Body of pancreas (tissue), 4 donors: ENCODE measurements at regions not wholly inside any gene's neighbourhood (a gene's known extent, or its start where the extent isn't known, plus 50 kb on each side); places are given as distances from the start of the nearest gene placed in this dataset.

ENCODE experiments used
- ATAC-seq: fragments of 150-250 bp; one replicate; pipeline ENCODE4 v1.9.1; 2016
- DNase-seq, 4 donors: peaks; one replicate each; pipeline ENCODE4 v3.0.0-alpha.2; 2019
- H3K27ac ChIP-seq, 4 donors: fragments of 200-600 bp; sonication (generic); 1 replicate in 3 of 4; 2 replicates in 1 of 4; pipeline versions ENCODE4 v1.5.1 to v1.6.1; 2016 to 2019; ENCODE audit warnings: mild to moderate bottlenecking in 1 of 4, mixed read lengths in 1 of 4, moderate library complexity in 1 of 4
- H3K27me3 ChIP-seq, 2 donors: fragments of 200-600 bp; sonication (generic); one replicate each; pipeline ENCODE4 v1.6.0; 2016; ENCODE audit warnings: mild to moderate bottlenecking in 1 of 2
- H3K36me3 ChIP-seq, 2 donors: fragments of 200-600 bp; sonication (generic); replicated peaks in 1 of 2; 2 replicates each; pipeline ENCODE4 v1.5.1; 2016; ENCODE audit warnings: low read depth in 2 of 2; ENCODE audit not compliant: insufficient read depth in 1 of 2
- H3K4me1 ChIP-seq: fragments of 200-600 bp; sonication (generic); one replicate; pipeline ENCODE4 v1.6.0; 2016
- H3K4me3 ChIP-seq, 2 donors: fragments of 200-600 bp; sonication (generic); 1 replicate in 1 of 2; 2 replicates in 1 of 2; pipeline ENCODE4 v1.5.1; 2016 to 2019
- H3K9me3 ChIP-seq, 3 donors: fragments of 200-600 bp; sonication (generic); 1 replicate in 2 of 3; 2 replicates in 1 of 3; pipeline ENCODE4 v1.5.1; 2016
- CTCF ChIP-seq, 7 experiments: fragments of 450-650 bp in 4 of 7; fragments of 200-600 bp in 3 of 7; sonication (generic) in 3 of 7; IDR thresholded peaks; one replicate each; pipeline ENCODE4 v1.5.1; 2016 to 2019; ENCODE audit warnings: antibody characterized with exemption in 7 of 7
- POLR2A ChIP-seq, 3 donors: fragments of 450-650 bp; IDR thresholded peaks; one replicate each; pipeline ENCODE4 v1.6.1; 2016; ENCODE audit warnings: antibody characterized with exemption in 3 of 3, mild to moderate bottlenecking in 2 of 3
- WGBS, 2 donors: methylation state at CpG; one replicate each; pipeline ENCODE4 v1.1.5; 2017; 5-methylcytosine and 5-hydroxymethylcytosine counted together
- intact Hi-C: fragments of 100-400 bp; cut with DNase I; formaldehyde crosslinking; loops from one replicate; pipeline ENCODE4 v1.15.1; 2023

- 51 to 54% methylated on average over 5 of the region's 5 CpGs for WGBS, 2 donors
- H3K27me3 ChIP-seq, result no peaks in the 10 kb centered on the region
- no peaks in the 10 kb centered on the region for H3K9me3 ChIP-seq
- no peak for ATAC-seq
- H3K4me1 ChIP-seq, result no peaks in the 10 kb centered on the region
- intact Hi-C loops, result no loop called here
- H3K4me3 ChIP-seq, result no peak overlapping the region
- no peak overlapping the region for H3K27ac ChIP-seq
- TF ChIP-seq CTCF (IDR thresholded peaks at IDR 0.05) (no peak), POLR2A (IDR thresholded peaks at IDR 0.05) (no peak)
- no peaks in the 10 kb centered on the region for H3K36me3 ChIP-seq
- no peak for DNase-seq
Measured at GRCh38 chr22:47654922-47655491, 892.6 kb downstream of the TBC1D22A start.

- TF ChIP-seq CTCF (IDR thresholded peaks at IDR 0.05) (no peak), POLR2A (IDR thresholded peaks at IDR 0.05) (no peak)
- Histone ChIP-seq H3K27ac (no peak overlapping the region), H3K9me3 (no peaks in the 10 kb centered on the region), H3K4me1 (no peaks in the 10 kb centered on the region), H3K36me3 (no peaks in the 10 kb centered on the region), H3K27me3 (no peaks in the 10 kb centered on the region), H3K4me3 (no peak overlapping the region)
- WGBS, 2 donors, result 56 to 74% methylated on average over 3 of the region's 3 CpGs
- DNase-seq (no peak), ATAC-seq (no peak)
- intact Hi-C loops, result no loop called here
Measured at GRCh38 chr22:47653921-47654320, 891.5 kb downstream of the TBC1D22A start.

GRCh38 chr22:47651216-47651987 is 889.0 kb downstream of the TBC1D22A start:
- WGBS, 2 donors, result 54 to 58% methylated on average over 6 of the region's 6 CpGs
- no peak for TF ChIP-seq CTCF (IDR thresholded peaks at IDR 0.05)
- TF ChIP-seq POLR2A (IDR thresholded peaks at IDR 0.05), result no peak
- H3K36me3 ChIP-seq, result no peaks in the 10 kb centered on the region
- H3K27ac ChIP-seq, result no peak overlapping the region
- intact Hi-C loops, result no loop called here
- H3K27me3 ChIP-seq, result no peaks in the 10 kb centered on the region
- no peaks in the 10 kb centered on the region for H3K9me3 ChIP-seq
- no peak for DNase-seq
- H3K4me1 ChIP-seq, result no peaks in the 10 kb centered on the region
- no peak overlapping the region for H3K4me3 ChIP-seq
- ATAC-seq, result no peak

- H3K27ac ChIP-seq, result no peak overlapping the region
- no peak for TF ChIP-seq POLR2A (IDR thresholded peaks at IDR 0.05)
- no peak overlapping the region for H3K4me3 ChIP-seq
- no peaks in the 10 kb centered on the region for H3K9me3 ChIP-seq
- ATAC-seq (no peak), DNase-seq (no peak)
- no peaks in the 10 kb centered on the region for H3K4me1 ChIP-seq
- intact Hi-C loops, result no loop called here
- no peaks in the 10 kb centered on the region for H3K27me3 ChIP-seq
- WGBS, 2 donors, result 83 to 85% methylated on average over 5 of the region's 5 CpGs
- H3K36me3 ChIP-seq, result no peaks in the 10 kb centered on the region
Measured at GRCh38 chr22:47647720-47648119, 885.3 kb downstream of the TBC1D22A start.

GRCh38 chr22:47647181-47647580 is 884.7 kb downstream of the TBC1D22A start:
- H3K36me3 ChIP-seq, result no peaks in the 10 kb centered on the region
- no peak for ATAC-seq
- no peaks in the 10 kb centered on the region for H3K27me3 ChIP-seq
- H3K4me1 ChIP-seq, result no peaks in the 10 kb centered on the region
- no peak for DNase-seq
- no peak overlapping the region for H3K4me3 ChIP-seq
- H3K9me3 ChIP-seq, result no peaks in the 10 kb centered on the region
- no peak for TF ChIP-seq CTCF (IDR thresholded peaks at IDR 0.05)
- TF ChIP-seq POLR2A (IDR thresholded peaks at IDR 0.05), result no peak
- WGBS, 2 donors, result 63 to 68% methylated on average over 3 of the region's 3 CpGs
- no peak overlapping the region for H3K27ac ChIP-seq
- intact Hi-C loops, result no loop called here
